ENCODE measurements at regions not wholly inside any gene's neighbourhood (a gene's known extent, or its start where the extent isn't known, plus 50 kb on each side); places are given as distances from the start of the nearest gene placed in this dataset.
"Not testable (repeated sequence)": the region's sequence is repeated elsewhere in the genome, so short reads cannot be mapped to it uniquely, and the experiment has no call there.

DNA sequence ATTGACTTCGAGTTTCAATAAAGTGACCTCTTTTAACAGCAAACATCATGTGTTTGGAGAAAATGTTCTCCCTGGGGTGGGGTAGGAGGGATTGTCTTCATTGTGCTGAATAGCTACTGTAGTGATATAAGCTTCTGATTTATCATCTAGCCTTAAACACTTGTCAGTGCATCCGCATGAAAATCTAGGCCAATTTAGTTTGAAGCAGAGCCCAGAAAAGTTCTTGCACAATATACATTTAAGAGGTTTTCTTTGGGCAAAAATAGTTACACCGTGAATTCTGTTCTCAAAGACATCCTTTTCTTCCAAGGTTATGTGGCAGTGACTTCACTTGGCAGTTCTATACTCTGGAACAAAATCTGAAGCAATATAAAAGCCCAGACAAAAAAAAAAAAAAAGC is 136.0 kb upstream of the IFNG-AS1 start:
- no peak for DNase-seq

DNA sequence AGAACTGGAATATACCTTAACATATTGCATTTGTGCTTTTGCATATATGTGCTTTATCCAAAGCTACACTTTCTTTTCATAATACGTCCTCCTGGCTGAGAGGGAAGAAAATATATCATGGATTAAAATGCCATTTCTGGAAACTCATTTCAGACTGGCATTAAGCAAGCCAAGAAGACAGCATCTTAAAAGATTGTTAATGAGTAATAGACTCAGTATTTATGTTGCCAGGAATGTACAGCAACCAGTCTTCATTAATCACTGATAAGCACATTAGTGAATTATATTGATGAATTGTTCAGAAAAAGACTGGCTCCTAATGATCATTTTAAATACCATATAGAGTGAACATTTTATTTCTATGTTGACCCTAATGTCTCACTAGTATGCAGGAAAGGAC is 134.9 kb upstream of the IFNG-AS1 start:
- DNase-seq: no peak

DNA sequence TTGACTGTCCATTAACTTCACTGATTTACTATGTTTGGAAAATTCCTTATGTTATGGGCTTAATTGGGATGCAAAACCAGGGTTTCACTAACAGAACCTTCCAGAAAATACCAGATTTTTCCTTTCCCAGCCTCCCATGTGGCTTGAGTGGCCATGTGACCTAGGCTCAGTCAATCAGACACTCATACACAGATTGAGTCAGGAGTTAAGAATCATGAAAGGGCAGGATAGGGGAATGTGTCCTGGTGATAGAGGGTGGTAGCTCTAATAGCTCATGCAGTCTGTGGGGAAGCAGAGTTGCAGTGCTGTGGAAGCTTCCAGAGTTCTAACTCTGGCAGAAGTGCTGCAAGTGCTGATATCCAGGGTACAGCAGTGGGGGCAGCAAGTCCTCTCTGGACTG is 134.1 kb upstream of the IFNG-AS1 start:
- no peak for DNase-seq

DNA sequence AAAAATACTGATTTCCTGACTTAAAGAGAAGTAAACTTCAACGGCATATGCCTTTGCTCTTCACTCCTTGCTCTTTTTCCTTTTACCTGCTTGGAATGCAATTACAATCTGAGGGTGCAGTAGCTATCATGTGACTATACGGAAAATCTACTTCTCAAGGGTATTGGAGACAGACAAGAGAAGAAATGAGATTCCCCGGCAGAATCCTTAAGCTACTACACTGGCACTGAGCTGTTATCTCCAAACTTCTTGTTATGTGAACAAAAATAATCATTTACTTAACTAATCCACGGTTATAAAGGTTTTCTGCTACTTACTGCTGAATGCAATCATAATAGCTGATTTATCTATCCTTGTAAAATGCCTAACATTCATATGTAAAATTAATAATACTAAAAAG is 118.0 kb upstream of the IFNG-AS1 start:
- no peak for DNase-seq

DNA sequence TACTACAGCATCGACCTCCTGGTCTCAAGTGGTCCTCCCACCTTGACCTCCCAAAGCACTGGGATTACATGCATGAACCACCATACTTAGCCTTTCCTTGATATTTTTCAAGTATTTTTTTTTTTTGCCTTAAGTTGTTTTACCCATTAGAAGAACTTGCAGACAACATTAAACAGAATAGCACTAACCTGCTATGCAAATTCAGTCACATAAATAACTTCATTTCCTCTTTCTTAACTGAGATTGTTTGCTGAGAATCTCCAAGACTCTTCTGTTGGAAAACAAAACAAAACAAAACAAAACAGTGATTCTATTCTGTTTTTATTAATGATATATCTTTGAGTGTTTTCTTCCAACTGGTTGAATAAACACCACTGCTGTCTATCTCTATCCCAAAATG is 115.9 kb upstream of the IFNG-AS1 start:
- DNase-seq: no peak

DNA sequence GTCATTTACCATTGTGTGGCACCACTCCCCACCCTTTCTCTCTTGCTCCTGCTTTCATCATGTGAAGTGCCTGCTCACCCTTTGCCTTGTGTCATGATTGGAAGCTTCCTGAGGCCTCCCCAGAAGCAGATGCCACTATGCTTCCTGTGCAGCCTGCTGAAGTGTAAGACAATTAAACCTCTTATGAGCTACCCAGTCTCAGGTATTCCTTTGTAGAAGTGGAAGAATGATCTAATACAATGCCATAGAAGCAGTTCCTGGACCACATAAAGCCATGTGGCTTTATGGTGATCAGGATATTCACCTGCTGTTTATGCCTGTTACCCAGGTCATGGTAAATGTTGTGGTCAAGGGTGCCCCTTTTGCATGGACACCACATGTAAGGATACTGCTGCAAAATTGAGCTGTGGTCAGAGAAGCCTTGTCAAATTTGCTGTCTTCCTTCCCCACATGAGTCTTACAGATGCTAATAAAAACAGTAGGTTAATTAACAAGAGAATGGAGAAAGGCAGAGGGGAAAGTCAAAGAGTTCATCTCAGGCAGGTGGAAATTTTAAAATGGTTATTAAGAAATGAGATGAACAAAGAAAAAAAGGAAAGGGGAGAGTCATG is 112.8 kb upstream of the IFNG-AS1 start:
- no peak for DNase-seq

DNA sequence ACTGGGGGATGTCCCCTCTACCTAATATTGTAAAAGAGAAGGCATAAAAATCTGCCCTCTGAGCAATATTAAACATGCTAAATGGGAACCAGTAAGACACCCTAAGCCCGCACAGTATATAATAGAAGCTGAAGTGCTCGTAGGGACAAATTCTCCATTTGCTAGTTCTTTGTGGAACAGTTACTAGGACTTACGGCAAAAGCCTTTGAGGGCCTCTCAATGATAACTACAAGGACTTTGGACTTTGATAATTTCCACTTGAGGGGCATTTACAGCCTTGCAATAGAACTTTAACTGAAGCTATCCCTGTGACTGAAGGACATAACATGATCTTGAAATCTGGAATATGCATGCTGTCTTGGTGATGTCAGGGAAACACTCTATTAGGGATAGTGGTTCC is 111.5 kb upstream of the IFNG-AS1 start:
- DNase-seq: no peak

DNA sequence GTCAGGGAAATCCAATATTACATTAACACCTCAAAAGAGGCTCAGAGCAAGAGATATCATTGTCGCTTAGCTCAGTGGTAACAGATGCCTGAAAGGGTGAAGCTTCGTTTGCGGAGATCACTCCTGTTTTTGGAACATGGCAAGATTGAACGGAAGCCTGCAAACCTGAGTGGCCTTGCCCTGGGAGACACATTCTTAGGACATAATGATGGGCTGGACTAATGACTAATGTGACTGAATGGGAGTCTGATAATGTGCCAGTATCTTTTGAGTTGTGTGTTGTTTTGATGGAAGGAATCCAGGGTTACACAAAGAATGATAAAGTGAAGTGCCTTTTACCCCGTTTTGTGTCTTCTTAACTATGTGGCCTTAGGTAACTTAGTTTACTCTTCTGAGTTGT is 109.3 kb upstream of the IFNG-AS1 start:
- DNase-seq: no peak

DNA sequence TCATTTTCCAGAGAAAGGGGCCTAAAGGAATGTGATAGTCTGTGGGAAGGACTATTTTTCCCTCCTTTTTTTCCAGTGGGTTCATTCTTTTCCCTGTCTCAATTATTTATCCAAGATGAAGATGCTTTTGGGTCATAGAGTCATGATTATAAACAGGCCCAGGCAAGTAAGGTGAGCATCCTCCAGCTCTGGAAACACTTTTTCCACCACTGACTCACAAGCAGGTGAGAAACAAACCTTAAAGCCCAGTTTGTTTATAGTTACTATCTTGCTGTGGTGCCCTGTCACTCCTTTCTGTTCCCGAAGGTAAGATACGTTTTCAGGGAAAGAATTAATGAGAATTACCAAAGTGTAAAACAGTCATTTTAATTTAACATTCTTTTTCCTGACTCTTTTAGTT is 107.7 kb upstream of the IFNG-AS1 start:
- no peak for DNase-seq

DNA sequence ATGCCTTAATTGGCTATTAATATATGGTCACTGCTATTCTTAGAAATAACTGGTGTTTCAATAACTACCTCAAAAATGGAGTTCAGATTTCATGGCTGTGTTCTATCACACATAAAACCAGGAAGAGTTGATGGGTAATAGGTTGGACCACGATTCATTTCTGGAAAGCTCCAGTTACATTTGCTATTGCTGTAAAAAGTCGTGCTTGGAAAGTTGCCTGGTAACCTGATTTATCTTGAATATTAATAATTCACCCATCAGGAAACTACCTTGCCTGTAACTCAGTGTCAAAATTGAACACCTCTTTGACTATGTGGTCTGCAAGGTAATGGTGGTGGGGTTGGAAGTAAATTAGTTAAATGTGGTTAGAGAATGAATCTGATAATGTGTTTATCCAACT is 104.7 kb upstream of the IFNG-AS1 start:
- no peak for DNase-seq

DNA sequence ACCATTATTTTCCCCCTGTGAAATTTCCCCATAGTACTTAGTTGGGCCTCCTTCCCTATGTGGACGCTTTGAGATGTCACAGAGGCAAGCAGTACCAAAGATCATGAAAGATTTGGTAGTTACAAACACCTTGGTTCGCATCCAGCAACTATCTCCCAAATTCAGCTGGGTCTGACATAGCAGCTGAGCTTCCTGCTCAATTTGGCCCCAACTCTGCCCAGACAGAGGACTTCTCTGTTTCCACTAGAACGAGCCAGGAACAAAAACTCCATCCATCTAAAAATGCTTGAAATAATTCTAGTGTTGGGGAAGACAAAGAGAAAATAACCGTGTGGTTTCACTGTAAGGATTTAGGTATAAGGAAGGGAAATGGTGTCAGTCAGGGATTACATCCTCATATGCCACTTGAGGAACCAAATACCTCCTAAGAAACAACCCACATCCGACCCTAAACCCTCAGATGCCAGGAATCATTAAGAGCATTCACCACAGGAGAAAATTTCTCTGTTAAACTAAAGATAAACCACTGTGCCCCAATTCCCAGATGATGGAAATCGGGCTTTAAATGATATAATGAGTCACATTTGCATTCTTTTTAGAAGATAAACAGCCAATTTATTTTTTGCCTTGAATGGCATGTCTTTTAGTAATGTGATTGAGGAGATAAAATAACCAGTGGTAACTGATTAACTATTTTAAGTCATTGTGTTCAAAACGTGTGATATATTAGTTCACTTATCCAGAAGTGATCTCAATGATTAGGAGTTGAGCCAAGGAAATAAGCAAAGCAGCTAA is 103.7 kb upstream of the IFNG-AS1 start:
- DNase-seq: no peak

DNA sequence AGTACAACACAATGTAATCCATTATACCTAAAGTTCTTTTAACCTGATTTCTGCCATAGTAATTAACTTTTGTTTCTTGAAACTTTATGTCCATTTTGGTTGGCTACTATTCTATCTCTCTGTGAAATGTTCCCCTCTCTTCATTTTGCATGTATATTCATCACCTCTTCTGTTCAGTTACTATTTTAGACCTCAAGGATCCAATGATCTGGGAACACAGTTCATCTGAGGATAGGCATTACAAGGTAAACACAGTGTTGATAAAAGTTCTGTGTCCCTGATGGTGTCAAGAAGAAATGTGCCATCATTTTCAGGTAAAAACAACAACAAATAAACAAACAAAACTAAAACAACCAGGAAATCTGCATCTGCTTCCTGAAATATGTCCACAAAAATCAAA is 102.2 kb upstream of the IFNG-AS1 start:
- DNase-seq: no peak

DNA sequence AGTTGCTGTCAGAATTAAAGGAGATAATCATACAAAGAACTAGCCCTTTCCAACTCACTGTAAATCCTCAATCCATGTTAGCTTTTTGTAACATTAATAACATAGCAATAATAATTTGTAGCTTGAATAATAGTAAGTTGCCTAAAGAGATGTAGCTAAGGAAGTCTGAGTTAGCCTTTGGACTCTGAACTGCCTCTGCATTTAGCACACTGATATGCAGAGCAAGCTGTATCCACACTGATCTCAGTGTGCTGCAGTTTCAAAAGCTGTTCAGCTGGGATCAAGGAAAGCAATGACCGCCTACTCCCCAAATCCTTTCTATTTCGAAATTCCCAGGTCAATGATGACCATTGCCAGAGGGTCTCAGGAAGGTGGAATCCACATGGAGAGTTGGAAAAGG is 99.3 kb upstream of the IFNG-AS1 start:
- DNase-seq: no peak

DNA sequence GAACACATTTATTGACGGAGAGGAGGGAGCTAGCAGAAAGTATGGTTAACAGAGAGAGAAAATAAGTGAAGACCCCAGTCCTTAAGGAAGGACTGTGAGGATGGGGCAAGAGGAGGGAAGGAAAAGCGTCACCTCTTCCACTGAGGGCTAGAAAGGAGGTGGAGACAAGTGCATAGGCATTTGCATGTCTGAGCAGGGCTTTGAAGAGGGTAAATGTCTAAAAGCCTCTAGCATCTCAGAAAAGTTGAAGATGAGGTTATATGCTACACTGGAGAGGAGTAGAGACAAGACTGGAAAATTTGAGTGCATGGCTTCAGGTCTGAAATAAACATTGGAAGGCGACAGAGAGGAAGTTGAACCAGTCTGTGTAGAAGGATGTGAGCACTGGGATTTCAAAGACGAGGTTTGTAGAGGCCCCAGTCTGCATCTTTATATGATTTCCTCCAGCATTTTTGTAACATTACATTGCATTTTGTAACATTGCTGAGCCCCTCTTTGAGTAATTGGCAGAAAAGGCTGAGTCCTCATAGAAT is 98.5 kb upstream of the IFNG-AS1 start:
- no peak for DNase-seq

DNA sequence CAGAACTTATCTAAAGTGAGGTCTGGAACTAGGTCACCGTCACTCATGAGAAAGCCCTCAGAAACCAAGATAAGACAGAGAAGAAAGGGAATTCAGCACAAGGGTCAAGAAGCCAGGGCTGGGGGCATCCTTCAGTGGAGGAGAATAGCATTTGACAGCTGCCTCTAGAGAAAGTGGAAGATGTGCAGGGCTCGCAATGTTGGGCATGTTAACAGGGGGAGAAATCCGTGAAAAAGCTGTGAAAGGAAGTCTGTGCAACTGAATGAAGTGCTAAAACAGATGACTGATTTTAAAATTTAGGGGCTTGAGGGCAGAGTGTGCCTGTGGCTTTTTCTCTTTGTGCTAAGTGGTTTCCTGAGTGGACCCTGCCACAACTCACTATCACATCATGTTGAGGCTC is 97.7 kb upstream of the IFNG-AS1 start:
- DNase-seq: no peak

DNA sequence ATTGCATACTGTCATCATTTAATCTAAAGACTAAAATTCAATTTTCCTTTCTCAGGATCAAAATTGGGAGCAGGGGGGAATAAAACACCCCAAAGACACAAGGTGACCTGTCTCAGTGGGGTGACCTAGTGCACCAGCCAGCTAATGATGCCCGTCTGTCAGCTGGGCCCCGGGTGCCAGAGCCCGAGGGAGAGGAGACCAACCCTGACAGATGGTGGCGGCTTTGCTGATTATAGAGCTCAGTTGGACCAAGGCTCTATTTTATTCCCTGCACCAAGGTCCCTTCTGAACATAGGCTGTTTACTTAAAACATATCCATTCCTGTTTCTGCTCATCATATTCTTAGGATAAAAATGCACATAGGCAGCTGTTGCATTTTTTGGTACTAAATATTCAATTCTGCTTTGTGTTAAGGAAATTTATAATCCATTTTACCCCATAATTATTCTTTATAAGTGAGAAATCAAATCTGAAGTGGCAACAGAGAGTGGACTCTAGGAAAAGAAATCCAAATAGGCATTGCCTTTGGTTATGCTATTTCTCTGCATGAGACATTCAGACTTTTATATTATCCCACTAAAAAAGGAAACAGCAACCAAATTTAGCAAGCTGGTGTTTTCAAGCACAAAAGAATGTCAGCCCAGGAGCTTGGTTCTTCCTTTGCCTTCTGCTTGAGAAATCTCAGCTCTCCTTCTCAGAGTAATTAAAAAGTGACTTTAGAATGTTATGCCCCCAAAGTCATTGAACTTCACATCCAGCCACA is 96.8 kb upstream of the IFNG-AS1 start:
- DNase-seq: no peak

DNA sequence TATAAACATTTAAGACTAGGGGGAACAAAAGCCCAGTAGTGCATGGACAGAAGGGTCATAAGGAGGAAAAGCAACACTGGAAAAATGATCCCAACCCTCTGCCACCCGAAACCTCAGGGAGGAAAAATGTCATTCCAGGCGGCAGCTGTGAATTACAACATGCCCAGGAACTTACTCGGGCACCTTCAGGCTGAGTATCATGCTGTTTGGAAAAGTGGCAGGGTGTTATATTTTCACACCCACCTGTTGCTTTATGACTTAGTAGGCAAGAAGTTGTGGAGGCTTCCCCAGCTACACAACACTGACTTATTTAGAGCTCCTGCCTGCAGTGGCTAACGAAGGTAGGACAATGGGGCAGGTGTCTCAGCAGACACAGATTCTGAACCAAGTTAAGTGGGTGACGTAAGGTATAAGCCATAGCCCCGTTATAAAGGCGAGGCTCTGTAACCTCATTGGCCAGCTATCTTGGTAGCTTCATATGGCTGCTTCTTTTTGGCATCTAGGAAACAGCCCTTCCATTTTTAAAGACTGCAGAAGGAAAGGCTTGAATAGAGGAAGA is 96.1 kb upstream of the IFNG-AS1 start:
- no peak for DNase-seq

DNA sequence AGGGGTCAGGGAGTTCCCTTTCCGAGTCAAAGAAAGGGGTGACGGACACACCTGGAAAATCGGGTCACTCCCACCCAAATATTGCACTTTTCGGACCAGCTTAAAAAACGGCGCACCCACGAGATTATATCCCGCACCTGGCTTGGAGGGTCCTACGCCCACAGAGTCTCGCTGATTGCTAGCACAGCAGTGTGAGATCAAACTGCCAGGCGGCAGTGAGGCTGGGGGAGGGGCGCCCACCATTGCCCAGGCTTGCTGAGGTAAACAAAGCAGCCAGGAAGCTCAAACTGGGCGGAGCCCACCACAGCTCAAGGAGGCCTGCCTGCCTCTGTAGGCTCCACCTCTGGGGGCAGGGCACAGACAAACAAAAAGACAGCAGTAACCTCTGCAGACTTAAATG is 88.8 kb upstream of the IFNG-AS1 start:
- not testable (repeated sequence) for DNase-seq

DNA sequence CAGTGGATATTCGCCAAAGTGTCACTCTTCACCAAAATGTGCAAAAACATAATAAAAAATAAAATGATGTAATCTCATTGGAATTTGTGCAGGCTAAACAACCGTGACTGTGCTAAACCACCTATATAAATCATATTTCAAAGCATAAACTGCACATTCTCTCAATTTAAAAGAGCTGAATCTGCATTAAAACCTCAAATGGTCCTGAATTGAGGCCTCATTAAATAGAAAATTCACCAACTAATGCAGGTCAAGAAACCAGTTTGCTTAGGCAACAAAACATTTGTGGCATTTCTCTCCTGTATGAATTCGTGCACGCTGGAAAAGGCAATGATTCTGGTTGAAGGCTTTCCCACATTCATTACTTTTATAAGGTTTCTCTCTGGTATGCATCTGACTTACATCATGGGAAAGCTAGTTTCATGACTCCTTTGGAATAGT is 80.1 kb upstream of the IFNG-AS1 start:
- DNase-seq: no peak

DNA sequence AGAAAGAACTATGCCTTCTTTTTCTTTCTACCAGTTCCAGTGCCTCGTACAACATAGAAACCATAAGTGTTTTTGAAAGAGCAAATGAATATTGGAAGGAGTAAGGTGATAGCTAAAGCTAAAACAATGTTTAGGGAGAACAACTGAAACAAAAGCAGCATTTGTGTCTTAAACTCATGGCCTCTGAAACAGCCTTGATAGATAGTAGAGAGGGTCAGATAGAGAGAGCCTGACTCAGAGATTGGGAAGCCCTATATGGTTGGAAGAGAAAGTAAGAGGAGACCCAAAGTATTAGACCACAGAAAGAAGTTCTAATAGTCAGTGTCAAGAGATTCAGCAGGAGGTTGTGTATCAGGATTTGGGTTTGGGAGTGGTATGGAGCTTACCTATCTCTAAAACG is 79.6 kb upstream of the IFNG-AS1 start:
- DNase-seq: no peak

DNA sequence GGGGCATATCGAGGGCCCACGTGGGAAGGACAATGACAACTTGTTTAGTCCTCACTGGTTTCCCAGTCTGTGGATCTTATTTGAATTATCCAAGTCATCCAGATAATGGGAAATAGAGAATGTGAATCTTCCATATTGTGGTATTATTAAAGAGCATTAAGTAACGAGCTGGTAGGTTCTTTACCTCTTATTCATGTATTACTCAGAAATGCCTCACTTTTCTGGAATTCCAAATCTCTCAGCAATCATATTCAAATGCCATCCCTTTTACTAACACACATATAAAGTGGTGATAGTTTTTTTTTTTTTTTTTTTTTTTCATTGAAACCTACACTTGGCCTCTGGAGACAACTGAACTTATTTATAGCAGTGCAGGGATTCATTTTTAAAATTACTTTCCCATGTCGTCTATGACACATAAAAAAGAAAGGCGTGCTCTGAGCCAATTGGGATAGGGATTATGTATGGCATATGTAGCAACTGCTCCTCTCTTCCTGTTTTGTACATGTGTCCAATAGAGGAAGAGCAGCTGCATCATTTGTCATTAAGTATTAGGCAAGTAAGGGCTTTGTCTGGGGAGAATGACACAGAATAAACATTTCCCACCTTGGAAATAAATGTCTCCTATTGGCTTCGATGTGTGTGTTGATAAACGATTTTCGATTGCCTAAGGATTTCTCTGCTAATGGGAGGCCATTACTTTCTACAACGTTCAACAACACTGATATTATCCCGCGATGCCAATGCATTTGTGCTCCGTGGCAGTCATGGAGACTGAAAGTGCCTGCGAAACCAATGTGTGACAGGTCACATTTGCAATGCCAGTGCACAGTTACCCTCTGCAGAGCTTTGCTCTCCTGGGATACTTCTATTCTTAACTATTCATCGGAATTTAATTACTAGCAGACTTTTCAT is 78.6 kb upstream of the IFNG-AS1 start:
- no peak for DNase-seq

DNA sequence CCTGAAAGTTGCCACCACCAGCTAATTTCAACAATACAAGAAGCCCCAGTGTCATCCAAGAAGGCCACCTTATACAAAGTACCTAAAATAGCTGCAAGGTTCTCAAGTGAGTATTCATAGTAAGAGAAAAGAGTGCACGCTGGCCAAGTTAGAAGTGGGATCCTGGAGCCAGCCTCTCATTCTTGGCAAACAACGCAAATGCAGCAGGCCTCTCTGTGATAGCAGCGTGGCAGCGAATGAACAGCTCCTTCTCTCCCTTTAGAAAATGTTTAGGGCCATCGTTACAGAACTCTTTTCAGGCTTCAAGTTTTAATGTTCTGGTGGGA is 78.0 kb upstream of the IFNG-AS1 start:
- no peak for DNase-seq

DNA sequence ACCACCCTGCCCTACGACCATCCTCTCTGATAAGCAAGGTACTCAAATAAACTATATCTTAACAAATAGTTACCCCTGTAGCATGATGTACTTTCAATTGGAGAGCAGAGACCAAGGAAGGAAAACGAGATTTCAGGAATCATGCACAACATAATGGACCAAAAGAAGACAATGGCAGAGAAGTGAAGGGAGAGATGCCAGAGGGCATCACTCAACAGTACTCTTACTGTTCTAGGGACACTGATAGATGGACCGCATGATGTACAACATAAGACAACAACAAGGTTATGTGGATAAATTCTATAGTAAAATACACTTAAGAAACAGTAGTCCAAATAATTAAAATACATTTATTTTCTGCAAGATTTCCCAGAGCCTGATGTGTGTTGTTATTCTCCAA is 77.5 kb upstream of the IFNG-AS1 start:
- no peak for DNase-seq

All from CD4-positive, alpha-beta T cell treated with Interleukin-4 for 4 hours (primary cell).